ENCODE measurements at regions not wholly inside any gene's neighbourhood (a gene's known extent, or its start where the extent isn't known, plus 50 kb on each side); places are given as distances from the start of the nearest gene placed in this dataset.

GRCh38 chr2:160615706-160616105 lies 122.1 kb upstream of the RBMS1 start:
- TF ChIP-seq RCOR1 (IDR thresholded peaks at IDR 0.05; ENCODE audit: low read length), result no peak
- no peak for TF ChIP-seq CTCF (IDR thresholded peaks at IDR 0.05)
- TF ChIP-seq TCF12 (IDR thresholded peaks at IDR 0.05), result no peak
- no peak for TF ChIP-seq EP300 (IDR thresholded peaks at IDR 0.05; ENCODE audit: borderline replicate concordance in 1 of 2, low read depth in 1 of 2, low read length in 1 of 2)
- no peak for TF ChIP-seq TAF1 (IDR thresholded peaks at IDR 0.05; ENCODE audit: borderline replicate concordance, low read depth, low read length)
- no peak for TF ChIP-seq REST (IDR thresholded peaks at IDR 0.05; ENCODE audit: low read depth, low read length)
- no peak for TF ChIP-seq NRF1 (IDR thresholded peaks at IDR 0.05; ENCODE audit: low read depth, low read length)
- TF ChIP-seq PBX3 (IDR thresholded peaks at IDR 0.05), result no peak
- no peak for TF ChIP-seq FOXM1 (IDR thresholded peaks at IDR 0.05; ENCODE audit: low read depth)
- no peak for TF ChIP-seq MEF2A (IDR thresholded peaks at IDR 0.05; ENCODE audit: borderline replicate concordance, low read depth)
- TF ChIP-seq EZH2phosphoT487 (IDR thresholded peaks at IDR 0.05; ENCODE audit: borderline replicate concordance, low read depth), result no peak

Data from SK-N-SH (cell line).